Large intestine (tissue), 3 donors: ENCODE measurements at regions not wholly inside any gene's neighbourhood (a gene's known extent, or its start where the extent isn't known, plus 50 kb on each side); places are given as distances from the start of the nearest gene placed in this dataset.

ENCODE experiments used
- DNase-seq, 2 donors: peaks; one replicate each; pipeline versions ENCODE4 v3.0.0 to v3.0.0-alpha.2; 2013
- H3K27ac ChIP-seq: one replicate; pipeline ENCODE4 v1.5.1; 2013; ENCODE audit warnings: low read length
- H3K27me3 ChIP-seq: 2 replicates; pipeline ENCODE4 v1.6.1; 2013; ENCODE audit warnings: low read length; ENCODE audit not compliant: control insufficient read depth, insufficient read depth
- H3K36me3 ChIP-seq: 2 replicates; pipeline ENCODE4 v1.6.1; 2013; ENCODE audit warnings: low read length; ENCODE audit not compliant: control insufficient read depth, insufficient read depth
- H3K4me1 ChIP-seq: one replicate; pipeline ENCODE4 v1.6.1; 2013; ENCODE audit warnings: low read length; ENCODE audit not compliant: control insufficient read depth, insufficient read depth
- H3K4me3 ChIP-seq: one replicate; pipeline ENCODE4 v1.5.1; 2013; ENCODE audit warnings: low read length
- H3K9me3 ChIP-seq: one replicate; pipeline ENCODE4 v1.6.1; 2013; ENCODE audit warnings: mild to moderate bottlenecking, low read depth, low read length, moderate library complexity; ENCODE audit not compliant: control insufficient read depth
- WGBS: methylation state at CpG from one replicate; pipeline ENCODE4 v1.1.5; 2013; ENCODE audit warnings: low lambda C conversion rate; ENCODE audit not compliant: insufficient coverage; 5-methylcytosine and 5-hydroxymethylcytosine counted together

DNA sequence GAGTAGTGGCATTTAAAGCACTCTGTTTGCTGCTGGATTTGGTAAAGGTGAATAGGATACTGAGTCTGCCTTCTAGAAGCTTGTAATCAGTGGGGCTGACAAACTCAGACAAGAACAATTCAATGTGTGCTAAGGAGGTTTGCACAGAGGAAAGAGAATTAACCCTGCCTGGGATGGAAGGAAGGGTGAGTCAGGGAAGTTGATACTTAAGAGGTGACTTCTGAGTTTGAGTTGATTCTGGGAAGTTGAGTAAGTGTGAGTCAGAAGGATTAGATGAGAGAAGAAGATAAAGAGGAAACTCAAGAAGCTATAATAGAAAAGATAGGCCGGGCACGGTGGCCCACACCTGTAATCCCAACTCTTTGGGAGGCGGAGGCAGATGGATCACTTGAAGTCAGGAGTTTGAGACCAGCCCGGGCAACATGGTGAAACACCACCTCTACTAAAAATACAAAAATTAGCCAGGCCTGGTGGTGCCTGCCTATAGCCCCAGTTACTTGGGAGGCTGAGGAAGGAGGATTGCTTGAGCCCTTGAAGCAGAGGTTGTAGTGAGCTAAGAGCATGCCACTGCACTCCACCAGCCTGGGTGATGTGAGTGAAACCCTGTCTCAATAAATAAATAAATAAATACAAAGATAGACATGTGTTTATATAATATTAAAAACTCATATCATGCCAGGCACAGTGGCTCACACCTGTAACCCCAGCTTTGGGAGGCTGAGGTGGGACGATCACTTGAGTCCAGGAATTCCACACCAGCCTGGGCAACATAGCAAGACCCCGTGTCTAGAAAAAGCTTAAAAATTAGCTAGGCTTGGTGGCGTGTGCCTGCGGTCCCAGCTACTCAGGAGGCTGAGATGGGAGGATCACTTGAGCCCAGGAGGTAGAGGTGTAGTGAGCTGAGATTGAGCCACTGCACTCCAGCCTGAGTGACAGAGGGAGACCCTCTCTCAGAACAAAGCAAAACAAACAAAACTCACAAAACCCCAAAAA is 126.8 kb upstream of the CPM start:
- Histone ChIP-seq H3K27me3 (no peaks in the 10 kb centered on the region), H3K36me3 (no peaks in the 10 kb centered on the region), H3K4me3 (no peak overlapping the region), H3K4me1 (peaks cover 2% of the 10 kb centered on the region), H3K27ac (no peak overlapping the region), H3K9me3 (no peaks in the 10 kb centered on the region)
- WGBS: no CpG with 5 or more reads among the region's 8 CpGs
- DNase-seq: no peak

GRCh38 chr12:69061574-69061973 is 128.6 kb upstream of the CPM start:
- no peak for DNase-seq
- Histone ChIP-seq H3K9me3 (no peaks in the 10 kb centered on the region), H3K27me3 (no peaks in the 10 kb centered on the region), H3K4me3 (no peak overlapping the region), H3K27ac (no peak overlapping the region), H3K4me1 (no peaks in the 10 kb centered on the region), H3K36me3 (no peaks in the 10 kb centered on the region)
- WGBS: no CpG with 5 or more reads among the region's 1 CpG

- H3K4me3 ChIP-seq: no peak overlapping the region
- no peaks in the 10 kb centered on the region for H3K4me1 ChIP-seq
- H3K9me3 ChIP-seq: no peaks in the 10 kb centered on the region
- no peaks in the 10 kb centered on the region for H3K27me3 ChIP-seq
- no peaks in the 10 kb centered on the region for H3K36me3 ChIP-seq
- WGBS: no CpG with 5 or more reads among the region's 3 CpGs
- no peak for DNase-seq
- no peak overlapping the region for H3K27ac ChIP-seq
These were observed 129.8 kb upstream of the CPM start for GRCh38 chr12:69062621-69063237.

DNA sequence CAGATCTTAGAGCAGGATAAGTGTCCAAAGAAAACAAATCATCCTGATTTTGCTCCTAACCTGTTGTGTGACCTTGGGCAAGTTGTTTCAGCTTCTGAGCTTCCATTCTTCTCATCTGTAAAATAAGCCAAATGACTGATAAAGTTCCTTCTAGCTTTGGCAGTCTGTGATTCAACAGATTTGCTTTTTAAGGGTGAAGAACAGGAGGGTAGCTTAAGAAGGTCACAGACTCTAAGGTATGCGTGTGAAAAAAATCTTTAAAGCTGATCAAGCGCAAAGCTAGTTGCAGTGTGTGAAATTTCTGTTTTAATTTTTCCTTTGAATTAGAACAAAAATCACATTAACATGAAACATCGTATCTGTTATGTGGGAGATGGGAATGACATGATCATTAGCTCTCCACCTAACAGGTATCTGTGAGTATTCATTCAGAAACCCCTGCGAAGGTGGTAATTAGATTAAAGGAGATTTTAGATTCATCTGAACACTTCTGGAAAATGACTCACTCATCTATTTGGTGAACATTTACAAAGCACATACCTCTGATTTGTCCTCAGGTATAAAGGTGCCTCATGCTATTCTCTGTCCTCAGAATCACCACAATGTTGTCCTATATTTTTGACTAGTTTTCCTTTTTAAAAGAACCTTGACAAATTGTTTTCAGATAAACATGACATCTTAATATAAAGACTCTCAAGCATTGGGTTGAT is 131.9 kb upstream of the CPM start:
- no peaks in the 10 kb centered on the region for H3K36me3 ChIP-seq
- H3K4me3 ChIP-seq: no peak overlapping the region
- DNase-seq: no peak
- H3K9me3 ChIP-seq: no peaks in the 10 kb centered on the region
- 100% methylated on average over 1 of the region's 4 CpGs for WGBS
- H3K27ac ChIP-seq: no peak overlapping the region
- no peaks in the 10 kb centered on the region for H3K27me3 ChIP-seq
- H3K4me1 ChIP-seq: no peaks in the 10 kb centered on the region

GRCh38 chr12:69065775-69066174 is 132.8 kb upstream of the CPM start:
- DNase-seq: no peak
- no peak overlapping the region for H3K27ac ChIP-seq
- H3K4me1 ChIP-seq: no peaks in the 10 kb centered on the region
- H3K36me3 ChIP-seq: no peaks in the 10 kb centered on the region
- WGBS: no CpG with 5 or more reads among the region's 5 CpGs
- no peaks in the 10 kb centered on the region for H3K27me3 ChIP-seq
- H3K9me3 ChIP-seq: no peaks in the 10 kb centered on the region
- no peak overlapping the region for H3K4me3 ChIP-seq

GRCh38 chr12:69066492-69067373 is 133.8 kb upstream of the CPM start:
- Histone ChIP-seq H3K36me3 (no peaks in the 10 kb centered on the region), H3K27ac (no peak overlapping the region), H3K4me3 (no peak overlapping the region), H3K4me1 (no peaks in the 10 kb centered on the region), H3K27me3 (no peaks in the 10 kb centered on the region), H3K9me3 (no peaks in the 10 kb centered on the region)
- no peak for DNase-seq
- no CpG with 5 or more reads among the region's 6 CpGs for whole genome bisulfite sequencing

DNA sequence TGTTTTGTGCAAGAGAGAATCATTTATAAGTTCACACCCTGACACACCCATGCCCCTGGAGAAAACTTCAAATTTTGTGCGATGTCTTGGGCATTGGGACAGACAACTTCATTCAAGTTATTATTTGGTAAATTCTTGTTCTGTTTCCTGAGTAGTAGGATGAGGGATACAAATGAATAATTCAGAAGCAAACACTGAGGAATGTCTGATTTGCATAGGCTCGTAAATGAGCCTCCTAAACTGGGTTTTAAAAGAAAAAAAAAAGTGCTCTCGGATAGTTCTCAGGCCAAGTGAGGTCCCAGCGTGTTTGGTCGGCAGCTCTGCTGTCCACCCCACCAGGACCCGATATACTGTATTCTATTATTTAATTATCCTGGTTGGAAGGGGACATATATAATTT is 134.7 kb upstream of the CPM start:
- H3K4me3 ChIP-seq: no peak overlapping the region
- WGBS: 83% methylated on average over 1 of the region's 6 CpGs
- no peak overlapping the region for H3K27ac ChIP-seq
- no peaks in the 10 kb centered on the region for H3K36me3 ChIP-seq
- H3K27me3 ChIP-seq: no peaks in the 10 kb centered on the region
- no peaks in the 10 kb centered on the region for H3K9me3 ChIP-seq
- no peaks in the 10 kb centered on the region for H3K4me1 ChIP-seq
- no peak for DNase-seq

DNA sequence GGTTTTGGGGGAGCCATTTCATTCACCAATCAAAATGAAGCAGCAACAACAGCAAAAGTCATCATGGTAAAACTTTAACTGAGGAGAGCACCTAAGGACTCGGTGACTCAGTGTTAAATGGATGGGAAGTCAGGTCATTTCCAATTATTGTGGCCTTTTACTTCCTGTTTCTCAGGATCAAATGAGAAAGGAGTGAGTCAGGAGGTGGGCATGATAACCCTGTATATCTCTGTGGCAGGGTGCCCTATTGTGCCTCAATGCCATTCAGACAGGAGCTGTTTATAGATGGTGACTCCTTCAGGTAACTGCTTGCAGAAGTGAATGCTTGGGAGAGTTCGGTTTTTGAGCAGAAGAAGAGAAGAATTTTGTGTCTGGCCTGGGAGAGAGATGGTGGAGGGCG is 135.5 kb upstream of the CPM start:
- Histone ChIP-seq H3K4me1 (no peaks in the 10 kb centered on the region), H3K27me3 (no peaks in the 10 kb centered on the region), H3K27ac (no peak overlapping the region), H3K9me3 (no peaks in the 10 kb centered on the region), H3K4me3 (no peak overlapping the region), H3K36me3 (no peaks in the 10 kb centered on the region)
- WGBS: no CpG with 5 or more reads among the region's 3 CpGs
- DNase-seq: peak; percentile 15 to 56

DNA sequence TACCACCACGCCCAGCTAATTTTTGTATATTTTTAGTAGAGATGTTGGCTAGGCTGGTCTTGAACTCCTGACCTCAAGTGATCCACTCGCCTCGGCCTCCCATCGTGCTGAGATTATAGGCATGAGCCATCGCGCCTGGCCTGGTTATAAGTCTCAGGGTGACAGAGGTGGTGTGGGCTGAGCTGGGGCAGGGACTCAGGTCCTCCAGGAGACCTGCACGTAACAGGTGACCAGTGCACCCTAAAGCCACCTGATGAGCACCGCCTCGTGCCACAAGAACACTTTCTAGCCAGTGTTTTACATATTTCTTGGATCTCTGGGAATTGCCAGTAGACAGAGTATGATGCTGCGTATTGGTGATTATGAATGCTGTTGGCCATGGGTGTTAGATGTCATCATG is 136.5 kb upstream of the CPM start:
- no peaks in the 10 kb centered on the region for H3K4me1 ChIP-seq
- WGBS: no CpG with 5 or more reads among the region's 10 CpGs
- H3K9me3 ChIP-seq: no peaks in the 10 kb centered on the region
- no peak overlapping the region for H3K4me3 ChIP-seq
- H3K27me3 ChIP-seq: no peaks in the 10 kb centered on the region
- no peaks in the 10 kb centered on the region for H3K36me3 ChIP-seq
- no peak for DNase-seq
- no peak overlapping the region for H3K27ac ChIP-seq
